GM12874 (cell line): ENCODE measurements at regions not wholly inside any gene's neighbourhood (a gene's known extent, or its start where the extent isn't known, plus 50 kb on each side); places are given as distances from the start of the nearest gene placed in this dataset.

ENCODE experiments used
- TF ChIP-seq, protein P1 (sequence below): IDR thresholded peaks from 2 replicates; pipeline ENCODE4 v1.5.1; 2011; ENCODE audit warnings: low read depth, mild to moderate bottlenecking, control low read depth, low read length, moderate library complexity; ENCODE audit not compliant: insufficient read depth

DNA sequence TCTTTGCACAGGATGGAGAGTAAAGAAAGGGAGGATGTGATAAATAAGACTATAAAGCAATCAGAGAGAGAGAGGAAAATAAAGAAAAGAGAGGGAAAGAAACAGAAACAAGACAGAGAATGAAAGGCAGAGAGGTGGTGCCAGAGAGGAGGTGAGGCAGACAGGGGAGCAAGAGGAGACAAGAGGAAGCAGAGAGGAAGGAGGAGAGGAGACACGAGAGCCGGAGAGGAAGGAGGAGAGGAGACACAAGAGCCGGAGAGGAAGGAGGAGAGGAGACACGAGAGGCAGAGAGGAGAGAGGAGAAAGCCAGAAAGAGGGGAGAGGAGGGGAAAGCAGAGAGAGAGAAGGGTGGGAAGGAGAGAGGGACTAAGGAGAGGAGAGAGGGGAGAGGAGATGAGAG is 125.2 kb downstream of the PAPOLA start:
- TF ChIP-seq, protein P1, sequence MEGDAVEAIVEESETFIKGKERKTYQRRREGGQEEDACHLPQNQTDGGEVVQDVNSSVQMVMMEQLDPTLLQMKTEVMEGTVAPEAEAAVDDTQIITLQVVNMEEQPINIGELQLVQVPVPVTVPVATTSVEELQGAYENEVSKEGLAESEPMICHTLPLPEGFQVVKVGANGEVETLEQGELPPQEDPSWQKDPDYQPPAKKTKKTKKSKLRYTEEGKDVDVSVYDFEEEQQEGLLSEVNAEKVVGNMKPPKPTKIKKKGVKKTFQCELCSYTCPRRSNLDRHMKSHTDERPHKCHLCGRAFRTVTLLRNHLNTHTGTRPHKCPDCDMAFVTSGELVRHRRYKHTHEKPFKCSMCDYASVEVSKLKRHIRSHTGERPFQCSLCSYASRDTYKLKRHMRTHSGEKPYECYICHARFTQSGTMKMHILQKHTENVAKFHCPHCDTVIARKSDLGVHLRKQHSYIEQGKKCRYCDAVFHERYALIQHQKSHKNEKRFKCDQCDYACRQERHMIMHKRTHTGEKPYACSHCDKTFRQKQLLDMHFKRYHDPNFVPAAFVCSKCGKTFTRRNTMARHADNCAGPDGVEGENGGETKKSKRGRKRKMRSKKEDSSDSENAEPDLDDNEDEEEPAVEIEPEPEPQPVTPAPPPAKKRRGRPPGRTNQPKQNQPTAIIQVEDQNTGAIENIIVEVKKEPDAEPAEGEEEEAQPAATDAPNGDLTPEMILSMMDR: no peak

DNA sequence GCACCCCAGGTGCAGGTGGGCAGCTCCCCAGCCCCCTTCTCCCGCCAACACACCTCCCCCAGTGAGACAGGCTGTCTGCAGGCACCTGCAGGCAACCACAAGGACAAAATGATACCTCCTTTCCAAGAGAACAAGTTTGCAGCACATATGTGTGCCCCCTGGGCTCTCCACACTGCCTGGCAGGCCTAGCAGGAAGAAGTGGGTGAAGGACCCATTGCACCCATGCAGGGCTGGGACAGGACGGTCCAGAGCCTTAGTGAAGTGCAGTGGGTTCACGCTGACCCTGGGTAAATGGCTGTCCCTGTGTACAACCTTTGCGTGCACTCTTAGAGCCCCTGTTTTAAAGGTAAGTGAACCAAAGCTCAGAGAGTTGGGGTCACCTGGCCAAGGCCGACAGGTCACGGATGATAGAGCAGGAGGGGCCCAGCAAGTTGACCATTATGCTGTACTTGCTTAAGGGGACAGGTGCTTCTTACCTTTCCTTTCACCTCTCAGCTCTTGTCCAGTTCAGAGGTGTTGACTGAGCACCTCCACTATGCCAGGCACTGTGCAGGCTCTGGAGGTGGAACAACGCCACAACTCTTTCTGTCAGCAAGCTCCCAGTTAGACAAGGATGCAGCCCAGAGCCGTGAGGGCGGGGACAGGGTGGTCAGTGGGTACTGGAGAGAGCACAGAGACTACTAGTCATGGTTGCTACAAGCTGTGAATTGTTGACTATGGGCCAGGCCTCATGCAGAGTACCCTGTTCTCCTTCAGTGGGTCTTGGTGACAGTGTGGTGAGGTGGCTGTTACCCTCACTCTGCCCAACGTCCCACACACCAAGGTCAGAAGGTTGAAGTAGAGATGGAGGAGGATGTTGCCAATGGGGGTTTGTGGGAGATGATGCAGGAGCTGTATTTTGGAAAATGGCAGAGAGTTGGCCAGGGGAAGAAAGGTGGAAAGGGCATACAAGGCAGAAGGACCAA is 125.9 kb downstream of the PAPOLA start:
- TF ChIP-seq, protein P1: no peak

DNA sequence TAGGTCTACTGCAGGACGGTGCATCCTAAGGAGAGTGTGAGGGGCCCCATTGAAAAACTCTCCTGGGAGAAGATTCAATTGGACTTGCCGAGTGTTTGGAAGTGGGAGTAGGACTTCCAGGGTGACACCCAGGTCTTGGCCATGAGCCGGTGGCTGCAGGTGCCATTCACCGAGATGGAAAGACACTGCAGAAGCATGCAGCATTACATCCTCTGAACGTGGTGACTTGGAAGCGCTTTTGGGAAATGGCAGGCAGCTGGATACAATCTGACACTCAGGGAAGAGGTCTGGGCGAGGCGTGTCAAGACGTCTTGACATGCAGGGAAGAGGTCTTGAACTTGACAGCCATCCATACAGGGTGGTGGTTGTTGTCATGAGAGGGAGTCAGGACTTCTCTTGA is 126.9 kb downstream of the PAPOLA start:
- TF ChIP-seq, protein P1: no peak

DNA sequence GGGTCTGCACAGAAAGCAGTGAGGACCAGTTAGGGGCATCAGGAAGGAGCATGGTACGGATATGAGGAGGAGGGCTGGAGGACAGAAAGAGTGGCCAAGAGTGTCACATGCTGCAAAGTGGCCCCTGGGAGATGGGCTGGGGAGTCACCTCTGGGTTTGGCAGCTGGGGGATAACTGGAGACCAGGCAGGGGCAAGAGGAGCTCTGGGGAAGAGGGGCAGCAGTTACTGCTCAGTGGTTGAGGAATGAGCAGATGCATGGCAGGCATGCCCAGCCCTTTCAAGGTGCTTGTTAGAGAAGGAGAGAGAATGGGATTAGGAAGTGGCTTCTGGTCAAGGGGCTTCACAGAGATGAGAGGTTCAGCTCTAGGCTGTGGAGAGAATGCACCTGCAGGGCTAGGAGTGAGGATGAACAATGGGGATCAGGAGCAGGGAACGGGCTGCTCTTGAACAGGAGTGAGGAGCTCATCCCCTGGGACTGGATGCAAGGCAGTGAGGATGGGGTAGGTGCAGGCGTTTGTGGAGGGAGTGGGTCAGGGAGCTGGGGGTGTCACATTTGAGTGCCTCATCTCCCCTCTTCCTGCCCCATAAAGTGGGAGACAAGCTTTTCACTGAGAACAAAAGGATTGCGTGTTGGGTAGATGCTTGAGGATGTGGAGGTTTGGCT is 127.5 kb downstream of the PAPOLA start:
- TF ChIP-seq, protein P1: no peak

DNA sequence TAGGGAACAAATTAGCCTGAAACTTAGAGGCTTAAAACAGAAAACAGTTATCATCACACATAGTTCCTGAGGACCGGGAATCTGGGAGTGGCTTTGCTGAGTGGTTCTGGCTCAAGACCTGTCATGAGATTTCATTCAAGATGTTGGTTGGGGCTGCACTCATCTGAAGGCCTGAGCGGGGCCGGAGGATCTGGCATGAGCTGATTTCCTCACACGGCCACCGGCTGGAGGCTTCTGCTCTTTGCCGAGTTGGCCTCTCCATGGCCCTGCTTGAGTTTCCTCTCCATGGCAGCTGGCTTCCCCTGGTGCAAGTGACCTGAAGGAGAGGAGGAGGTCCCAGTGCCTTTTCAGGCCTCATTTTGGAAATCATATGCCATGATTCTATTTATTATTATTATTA is 128.1 kb downstream of the PAPOLA start:
- TF ChIP-seq, protein P1: no peak

DNA sequence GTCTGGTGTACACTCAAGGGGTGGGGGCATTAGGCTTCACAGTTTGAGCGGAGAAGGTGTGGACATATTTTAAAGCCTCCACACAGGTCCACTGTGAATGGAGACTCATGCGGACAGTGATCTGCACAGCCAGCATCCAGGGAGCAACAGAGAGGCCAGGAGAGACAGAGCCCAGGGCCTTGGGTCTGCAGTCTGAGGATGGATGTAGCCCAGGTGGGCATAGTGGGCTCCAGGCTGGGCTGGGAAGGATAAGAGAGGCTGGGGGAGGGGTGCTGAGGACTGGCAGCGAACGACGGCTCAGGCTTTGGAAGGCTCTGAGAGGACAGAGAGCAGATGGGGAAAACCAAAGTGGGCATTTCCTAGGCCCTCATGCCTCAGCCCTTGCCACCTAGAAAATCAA is 128.8 kb downstream of the PAPOLA start:
- TF ChIP-seq, protein P1: no peak

DNA sequence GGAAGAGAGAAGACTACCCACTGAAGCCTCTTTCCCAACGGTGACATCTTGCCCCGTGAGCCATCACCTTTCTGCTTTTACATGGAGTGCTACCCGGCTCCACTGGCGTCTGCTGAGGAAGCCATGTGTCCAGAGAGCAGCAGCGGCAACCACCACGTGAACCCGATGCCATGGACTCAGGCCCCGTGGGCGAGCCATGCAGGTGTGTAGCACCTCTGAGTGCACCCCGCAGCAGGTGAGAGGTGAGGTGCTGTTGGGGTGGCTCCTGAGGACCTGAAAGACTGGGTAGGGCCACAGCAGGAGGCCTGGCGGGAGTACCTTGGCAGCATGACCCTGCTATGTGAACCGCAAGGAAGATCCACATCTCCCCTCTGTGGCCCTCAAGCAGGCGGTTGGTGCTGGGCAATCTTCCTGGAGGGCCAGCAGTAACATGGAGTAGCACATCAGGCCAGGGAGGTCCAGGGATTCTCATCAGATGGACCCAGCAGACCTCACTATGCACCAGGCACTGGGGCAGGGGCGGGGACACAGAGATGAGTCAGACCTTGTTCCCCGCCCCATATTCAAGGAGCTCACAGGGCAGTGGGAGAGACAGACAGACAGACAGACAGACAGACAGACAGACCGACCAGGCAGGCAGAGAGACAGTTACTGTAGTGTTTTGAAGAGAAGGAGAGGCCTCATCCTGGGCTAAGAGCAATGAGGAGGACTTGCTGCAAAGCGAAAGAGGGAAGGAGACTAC is 129.6 kb downstream of the PAPOLA start:
- TF ChIP-seq, protein P1: no peak
